GM19023 (cell line): ENCODE measurements at regions not wholly inside any gene's neighbourhood (a gene's known extent, or its start where the extent isn't known, plus 50 kb on each side); places are given as distances from the start of the nearest gene placed in this dataset.
"Not testable (repeated sequence)": the region's sequence is repeated elsewhere in the genome, so short reads cannot be mapped to it uniquely, and the experiment has no call there.

ENCODE experiments used
- ATAC-seq: cut with Tn5 transposase; IDR thresholded peaks from one replicate; pipeline ENCODE4 v1.9.1; 2021; ENCODE audit warnings: mild to moderate bottlenecking, moderate library complexity; ENCODE audit not compliant: unreplicated experiment

DNA sequence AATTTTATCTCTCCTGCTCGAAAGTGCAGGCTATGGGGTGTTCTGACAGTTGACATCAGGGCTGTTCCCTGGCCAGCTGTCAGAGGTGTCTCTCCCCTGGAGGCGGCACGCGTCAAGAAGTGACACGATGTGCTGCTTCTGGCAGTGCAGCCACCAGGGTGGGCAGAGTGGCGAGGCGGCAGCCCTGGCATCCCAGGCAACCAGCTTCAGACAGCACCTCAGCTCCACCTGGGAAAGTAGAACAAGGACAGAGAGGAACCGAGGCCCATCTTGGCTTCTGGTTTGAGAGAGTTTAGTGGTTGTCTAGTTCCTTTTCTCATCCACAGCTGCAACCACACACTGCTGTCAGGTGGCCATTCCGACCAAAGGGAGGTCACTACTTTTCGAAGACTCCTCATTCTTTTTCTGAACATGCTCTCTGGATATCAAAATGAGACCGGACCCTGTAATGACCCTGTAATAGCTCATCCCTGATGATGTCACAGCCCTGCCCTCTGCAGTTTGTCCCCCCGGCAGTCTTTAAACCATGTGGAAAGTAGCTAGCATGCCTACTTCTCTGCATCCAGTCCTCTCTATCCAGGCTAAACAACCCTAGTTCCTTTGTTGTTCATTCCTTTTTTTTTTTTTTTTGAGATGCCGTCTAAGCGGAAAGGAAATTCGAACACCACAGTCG lies 381.0 kb upstream of the NRP1 start:
- ATAC-seq, result no peak

DNA sequence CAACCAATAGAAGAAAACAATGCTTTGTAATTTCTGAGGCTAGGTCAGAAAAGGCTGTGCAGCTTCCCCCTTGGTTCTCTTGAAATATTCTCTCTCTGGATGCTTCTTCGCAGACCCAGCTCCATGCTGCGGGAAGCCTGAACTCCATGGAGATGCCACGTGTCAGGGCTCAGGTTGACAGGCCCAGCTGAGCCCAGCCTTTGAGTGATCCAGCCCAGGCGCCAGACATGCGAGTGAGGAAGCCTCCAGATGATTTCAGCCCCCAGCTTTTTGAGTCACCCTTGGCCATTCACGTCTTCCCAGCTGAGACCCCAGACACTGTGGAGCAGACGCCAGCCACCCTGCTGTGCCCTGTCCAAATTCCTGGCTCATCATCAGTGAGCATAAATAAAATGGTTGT lies 378.4 kb upstream of the NRP1 start:
- no peak for ATAC-seq

DNA sequence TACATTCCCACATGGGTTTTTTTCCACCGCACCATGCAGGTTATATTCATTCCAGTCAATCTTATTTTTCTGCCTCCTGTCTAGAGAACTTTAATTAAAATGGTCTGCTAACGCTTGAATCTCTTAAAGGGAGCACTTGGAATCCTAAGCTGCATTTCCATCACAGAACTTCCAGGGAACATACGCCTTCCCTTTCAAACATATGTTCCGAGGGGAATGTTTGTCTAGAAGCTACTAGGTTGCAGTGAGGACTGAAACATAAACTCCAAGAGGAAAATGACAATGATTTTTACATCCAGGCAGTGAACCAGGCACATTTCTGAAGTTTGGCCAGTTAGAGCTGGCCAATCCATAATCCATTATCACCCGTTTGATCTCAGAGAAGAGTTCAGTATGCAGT lies 375.5 kb upstream of the NRP1 start:
- no peak for ATAC-seq

DNA sequence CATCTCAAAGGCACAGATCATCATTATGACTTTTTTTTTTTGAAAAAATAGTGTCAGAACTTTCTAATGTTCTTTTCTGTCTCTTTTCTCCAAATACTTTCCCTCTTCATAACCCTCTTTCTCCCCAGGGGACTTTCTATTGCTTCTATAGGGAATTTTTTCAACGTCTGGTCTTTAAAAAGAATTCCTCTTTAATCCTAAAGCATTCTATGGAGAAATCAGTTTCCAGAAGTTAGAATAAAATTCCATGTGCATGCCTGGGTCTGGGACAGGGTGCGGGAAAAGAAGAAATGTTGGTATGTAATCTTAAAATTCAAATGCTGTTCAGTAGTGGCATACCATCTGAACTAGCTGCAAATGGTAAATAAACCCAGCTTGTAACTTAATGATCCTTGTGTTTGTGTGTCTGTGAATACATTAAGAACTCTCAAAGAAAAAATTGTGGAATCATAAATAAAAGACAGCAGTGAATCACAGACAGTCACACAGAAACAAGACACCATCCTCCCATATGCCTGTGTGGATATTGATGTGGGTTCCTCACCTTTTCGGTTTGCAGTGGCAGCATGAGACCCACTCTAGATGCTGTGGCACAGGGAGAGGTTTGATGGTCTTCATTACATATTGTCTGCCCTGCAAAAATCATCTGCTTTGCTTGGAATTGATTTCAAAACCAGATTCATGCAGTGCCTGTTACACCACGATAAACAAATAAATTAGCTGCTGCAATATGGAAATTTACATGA lies 374.7 kb upstream of the NRP1 start:
- ATAC-seq, result no peak

DNA sequence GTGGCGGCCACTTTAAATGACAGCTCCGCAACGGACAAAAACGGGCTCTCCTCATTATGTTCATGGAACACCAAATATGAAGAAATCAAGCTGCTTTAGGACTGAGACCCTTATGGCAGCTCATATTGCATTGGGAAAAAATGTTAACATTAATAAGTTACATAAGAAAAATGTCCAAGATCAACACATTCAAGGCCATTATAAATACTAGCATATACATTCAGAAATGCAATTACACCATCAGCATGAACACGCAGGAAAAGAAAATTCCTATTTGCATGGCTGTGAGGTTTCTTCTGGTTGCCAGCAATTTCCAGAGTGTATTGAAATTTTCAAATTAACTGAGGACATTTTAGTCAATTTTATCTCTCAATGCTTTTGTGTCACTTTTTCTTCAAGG lies 374.1 kb upstream of the NRP1 start:
- ATAC-seq, result no peak

DNA sequence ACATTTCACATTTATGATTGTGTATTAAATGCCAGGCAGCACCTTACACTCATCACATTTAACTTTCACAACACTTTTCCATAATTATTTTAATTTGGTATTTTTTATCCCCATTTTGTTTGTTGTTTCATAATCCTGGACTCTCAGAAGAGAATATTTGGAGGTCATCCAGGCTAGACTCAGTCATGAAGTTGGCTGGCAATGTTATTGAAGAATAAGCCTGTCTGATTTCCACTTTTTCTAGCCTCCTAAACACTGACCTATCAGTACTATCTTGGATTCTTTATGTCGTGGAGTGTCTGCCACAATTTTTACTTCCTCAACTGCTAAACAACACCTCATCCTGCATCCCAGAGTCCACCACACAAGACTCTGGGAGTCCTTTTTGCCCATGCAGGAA lies 372.3 kb upstream of the NRP1 start:
- no peak for ATAC-seq

DNA sequence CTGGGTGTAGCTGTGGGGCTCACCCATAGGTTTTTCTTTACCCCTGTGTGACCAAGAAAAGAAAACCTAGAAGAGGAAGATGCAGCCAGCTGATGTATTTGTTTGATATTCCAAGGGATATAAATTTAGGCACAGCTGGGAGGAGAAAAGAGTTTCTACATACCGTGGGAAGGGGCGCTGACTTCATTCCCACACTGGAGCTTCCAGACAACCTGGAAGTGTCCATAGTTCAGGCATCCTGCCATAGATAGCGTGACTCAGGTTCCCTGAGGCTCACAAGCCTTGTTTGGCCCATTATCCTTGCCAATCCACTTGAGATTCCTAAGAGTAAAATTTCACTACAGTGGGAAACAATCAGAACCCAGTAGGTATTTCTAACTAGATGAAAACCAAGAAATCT lies 371.7 kb upstream of the NRP1 start:
- ATAC-seq, result no peak

DNA sequence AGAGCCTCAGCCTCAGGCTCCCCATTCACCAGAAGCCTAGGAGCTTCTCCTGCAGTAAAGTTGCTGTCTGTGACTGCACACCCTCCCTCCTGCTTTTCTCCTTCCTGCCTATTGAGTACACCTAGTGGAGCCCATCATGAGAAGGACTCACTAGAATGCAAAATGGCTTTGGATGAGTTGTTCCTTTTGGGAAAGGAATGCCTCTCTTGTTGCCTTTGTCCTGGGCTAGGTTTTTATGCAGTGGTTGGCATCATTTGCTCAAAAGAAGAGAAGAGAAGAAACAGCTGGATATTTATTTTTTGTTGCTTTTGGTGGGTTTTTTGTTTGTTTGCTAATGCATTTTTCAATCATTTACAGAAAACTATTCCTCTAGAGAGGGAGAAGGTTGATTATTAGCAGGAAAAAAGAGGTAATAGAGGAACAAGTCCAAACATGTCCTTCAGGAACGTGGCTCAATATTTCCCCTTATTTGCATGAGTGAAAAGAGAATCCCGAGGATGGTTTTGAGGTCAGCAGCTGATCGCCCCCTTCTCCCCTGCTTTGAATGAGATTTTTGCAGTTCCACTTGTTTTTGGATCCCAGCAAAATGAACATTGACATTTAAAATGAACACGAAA lies 369.9 kb upstream of the NRP1 start:
- no peak for ATAC-seq

DNA sequence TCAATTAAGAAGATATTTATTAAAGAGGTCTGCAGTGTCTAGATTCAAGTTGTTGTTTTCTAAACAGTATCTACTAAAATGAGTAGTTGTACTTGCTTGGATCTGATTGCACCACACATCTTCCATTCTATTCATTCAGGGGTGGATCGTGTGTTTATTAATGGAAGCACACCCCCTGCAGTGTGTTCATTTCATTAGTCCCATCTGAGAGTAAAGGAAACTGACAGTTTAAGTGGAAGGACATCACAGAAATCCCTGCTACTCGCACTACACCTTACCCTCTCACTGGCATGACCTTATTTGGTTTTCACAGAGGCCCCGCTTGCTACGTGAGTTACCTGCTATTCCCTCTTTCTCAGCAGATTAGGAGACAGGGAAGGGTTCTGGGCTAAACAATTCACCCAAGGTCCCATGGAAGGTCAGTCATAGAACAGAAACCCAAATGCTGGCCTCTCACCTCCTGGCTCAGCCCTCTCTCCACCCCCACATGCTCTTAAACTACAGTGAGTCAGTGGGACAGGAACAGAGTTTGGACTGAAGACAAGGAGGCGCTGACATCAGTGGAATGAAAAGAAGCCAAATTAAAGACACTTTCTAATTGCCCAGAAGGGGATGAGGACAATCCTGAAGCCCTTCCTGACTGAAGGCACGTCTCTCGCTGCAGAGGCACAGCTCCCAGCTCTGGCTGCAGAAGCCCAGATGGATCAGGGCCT lies 369.2 kb upstream of the NRP1 start:
- no peak for ATAC-seq

DNA sequence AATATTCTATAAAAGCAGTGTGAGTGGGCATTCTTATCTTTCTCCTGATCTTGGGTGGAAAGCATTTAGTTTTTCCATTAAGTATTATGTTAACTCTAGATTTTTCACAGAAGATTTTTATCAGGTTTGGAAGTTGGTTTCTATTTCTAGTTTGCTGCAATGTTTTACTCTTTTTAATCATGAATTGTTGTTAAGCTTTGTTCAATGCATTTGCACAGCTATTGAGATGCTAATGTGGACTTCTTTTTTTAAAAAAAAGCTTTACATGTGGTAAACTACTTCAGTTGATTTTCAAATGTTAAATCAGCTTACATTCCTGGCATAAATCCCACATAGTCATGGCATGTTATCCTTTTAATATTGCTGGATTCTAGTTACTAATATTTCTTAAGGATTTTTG lies 363.6 kb upstream of the NRP1 start:
- ATAC-seq, result no peak

DNA sequence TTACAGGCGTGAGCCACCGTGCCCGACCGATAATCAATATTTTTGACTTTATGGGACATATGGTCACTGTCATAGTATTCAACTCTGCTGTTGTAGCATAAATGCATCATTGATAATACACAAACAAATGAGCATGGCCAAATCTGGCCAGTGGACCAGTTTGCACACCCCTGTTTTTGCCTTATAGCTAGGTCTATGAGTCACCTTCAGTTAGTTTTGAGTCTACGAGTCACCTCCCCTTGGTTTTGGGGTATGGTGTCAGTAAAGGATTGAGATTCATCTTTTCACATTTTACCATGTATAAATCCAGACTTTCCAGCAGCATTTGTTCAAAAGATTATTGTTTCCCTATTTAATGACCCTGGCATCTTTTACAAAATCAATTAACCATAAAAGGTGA lies 362.5 kb upstream of the NRP1 start:
- no peak for ATAC-seq

DNA sequence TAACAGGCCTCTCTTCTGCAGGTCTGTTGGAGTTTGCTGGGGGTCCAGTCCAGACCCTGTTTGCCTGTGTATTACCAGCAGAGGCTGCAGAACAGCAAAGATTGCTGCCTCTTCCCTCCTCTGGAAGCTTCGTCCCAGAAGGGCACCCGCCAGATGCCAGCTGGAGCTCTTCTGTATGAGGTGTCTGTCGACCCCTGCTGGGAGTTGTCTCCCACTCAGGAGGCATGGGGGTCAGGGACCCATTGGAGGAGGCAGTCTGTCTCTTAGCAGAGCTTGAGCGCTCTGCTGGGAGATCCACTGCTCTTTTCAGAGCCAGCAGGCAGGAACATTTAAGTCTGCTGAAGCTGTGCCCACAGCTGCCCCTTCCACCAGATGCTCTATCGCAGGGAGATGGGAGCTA lies 361.1 kb upstream of the NRP1 start:
- ATAC-seq, result no peak

DNA sequence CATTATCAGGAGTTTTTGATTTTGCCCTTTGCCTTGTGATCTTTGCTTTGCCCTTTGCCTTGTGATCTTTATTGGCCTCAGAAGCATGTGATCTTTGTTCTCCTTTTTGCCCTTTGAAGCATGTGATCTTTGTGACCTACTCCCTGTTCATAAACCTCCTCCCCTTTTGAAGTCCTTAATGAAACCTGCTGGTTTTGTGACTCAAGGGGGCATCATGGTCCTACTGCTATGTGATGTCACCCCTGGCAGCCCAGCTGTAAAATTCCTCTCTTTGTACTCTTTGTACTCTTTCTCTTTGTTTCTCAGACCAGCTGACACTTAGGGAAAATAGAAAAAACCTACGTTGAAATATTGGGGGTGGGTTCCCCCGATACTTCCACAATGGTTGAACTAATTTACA lies 356.1 kb upstream of the NRP1 start:
- ATAC-seq, result not testable (repeated sequence)

DNA sequence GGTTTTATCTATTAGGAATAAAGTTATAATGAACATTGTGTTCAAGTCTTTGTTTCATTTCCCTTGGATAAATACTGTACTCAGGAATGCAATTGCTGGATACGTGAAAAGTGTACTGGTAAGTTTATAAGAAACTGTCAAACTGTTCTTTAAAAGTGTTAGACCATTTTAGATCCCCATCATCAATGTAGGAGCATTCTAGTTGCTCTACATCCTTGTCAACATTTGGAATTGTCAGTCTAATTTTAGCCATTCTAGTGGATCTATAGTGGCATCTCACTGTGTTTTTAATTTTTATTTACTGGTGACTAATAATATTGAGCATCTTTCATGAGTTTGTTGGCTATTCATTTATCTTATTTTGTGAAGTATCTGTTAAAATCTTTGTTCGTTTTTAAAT lies 354.0 kb upstream of the NRP1 start:
- no peak for ATAC-seq

DNA sequence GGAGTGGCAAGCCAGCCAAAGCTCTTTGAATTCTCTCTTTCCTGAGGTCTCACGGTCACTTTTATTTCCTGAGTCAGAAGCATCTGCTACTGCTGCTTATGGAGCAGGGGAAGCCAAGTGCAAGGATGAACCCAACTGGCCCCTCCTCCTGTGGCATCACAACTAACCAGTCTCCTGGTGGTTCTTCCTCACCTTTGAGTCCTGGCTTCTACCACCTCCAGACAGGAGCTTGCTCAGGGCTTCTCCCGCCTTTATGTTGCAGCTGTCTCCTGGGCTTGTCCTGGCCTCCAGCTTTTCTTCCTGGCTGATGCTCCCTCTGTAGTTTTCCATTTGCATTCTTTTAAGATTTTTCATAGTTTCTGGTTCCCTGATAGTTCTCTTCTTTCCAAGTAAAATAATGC lies 349.7 kb upstream of the NRP1 start:
- ATAC-seq, result no peak

DNA sequence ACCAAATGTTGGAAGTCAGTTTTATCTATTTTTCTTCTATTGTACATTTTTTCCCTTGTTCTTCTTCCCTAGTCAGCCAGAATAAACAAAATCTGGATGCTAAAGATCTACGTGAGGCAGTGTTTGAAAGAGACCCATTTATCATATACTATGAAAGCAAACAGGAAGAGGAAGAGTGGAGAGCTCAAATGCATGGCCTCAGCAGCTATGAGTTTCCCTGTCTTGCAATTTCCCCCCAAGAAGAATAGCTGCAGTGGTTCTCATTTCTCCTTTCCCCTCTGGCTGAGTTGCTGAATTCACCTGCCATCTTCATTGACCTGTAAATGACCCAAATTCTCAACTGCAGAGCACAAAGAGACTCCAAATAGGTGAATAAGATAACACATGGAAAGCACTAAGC lies 347.1 kb upstream of the NRP1 start:
- no peak for ATAC-seq

DNA sequence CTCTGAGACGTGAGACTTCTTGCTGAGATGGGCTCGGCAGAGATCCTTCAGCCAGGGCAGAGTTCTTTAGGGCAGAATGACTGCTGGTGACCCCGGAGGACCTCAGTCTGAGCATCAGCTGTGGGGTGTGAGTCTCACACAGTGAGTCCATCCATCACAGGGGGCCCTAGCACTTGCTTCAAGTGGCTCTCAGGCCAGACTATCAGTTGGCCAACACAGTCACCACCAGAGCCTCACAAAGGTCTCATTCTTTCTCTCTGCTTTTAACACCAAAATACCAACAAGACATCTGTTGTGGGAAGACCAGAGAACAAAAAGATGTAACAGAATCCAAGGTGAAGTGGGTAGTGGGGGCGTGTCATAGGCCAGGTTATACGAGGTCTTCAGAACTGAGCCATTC lies 345.6 kb upstream of the NRP1 start:
- ATAC-seq, result no peak

DNA sequence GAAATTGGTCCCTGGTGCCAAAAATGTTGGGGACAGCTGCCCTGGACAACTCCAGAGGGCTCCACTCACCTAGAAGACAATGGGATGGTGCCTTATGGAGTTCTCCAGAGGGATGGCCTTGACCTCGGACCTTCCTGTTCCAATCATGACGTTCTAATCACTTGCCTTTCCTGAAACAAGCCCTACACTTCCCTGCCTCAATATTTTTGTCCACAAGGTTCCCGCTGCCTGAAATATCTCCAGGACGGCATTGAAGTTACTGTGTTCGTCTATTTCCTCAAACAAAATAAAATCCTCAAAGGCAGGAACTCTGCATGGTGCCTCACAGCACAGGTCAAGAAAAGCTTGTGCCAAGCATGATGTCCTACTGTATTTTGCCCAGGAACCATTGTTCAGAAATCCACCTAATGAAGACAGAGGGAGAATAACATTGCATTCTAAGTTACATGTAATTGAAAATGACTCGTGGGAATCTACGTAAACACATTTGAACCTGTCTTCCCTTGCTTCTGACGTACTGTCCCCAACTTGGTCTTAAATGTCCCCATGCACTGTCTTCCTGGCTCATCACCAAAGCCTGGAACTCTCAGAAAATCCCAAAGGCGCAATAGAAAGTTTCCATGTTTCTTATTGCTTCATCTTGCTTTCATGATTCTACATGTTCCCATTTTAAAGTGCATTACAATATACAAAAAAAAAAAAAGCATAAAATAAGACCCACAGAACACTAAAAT lies 342.3 kb upstream of the NRP1 start:
- no peak for ATAC-seq

DNA sequence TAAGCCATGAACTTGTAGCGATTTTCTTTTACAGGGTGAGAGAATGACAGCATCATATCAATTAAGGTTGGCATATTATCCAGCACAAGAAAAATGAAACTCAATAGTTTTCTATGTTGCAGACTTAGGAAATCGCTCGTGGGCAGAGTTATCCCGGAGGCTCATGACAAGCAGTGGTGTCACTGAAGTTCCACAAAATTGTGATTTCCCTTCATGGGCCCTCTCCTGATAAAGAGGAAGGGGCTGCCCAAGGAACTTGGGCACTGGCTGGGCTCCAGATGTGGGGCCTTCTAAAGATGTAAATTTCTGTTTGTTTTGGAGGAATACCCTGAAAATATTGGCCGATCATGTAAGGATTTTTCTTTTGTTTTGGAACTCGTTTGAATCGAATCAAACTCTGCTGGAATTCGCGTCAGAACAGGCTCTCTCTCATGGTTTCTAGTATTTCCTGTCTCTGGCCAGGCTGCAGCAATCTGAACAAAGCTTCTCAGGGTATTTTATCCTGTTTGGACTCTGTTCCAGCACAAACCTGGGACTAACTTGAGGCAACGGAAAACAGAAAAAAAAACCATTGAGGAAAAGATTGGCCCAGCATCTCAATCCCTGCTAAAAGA lies 340.6 kb upstream of the NRP1 start:
- no peak for ATAC-seq

DNA sequence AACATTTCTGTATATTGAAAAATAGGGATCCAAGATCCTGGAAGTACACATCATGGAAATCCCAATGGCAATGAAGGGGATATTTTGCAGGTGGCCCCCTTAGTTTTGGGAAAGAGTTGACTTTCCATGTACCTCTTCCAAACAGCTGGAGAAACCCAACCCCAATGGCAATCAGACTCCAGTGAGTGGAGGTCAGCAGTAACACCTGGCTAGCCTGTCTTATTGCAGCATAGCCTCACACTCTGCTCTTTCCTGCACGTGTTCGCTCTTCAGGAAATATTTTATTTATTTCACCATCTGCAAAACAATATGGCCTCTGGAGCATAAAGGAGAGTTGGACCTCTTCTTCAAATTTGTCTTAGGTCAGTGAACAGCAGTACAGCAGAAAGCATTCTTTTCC lies 340.0 kb upstream of the NRP1 start:
- no peak for ATAC-seq
